ENCODE measurements at regions not wholly inside any gene's neighbourhood (a gene's known extent, or its start where the extent isn't known, plus 50 kb on each side); places are given as distances from the start of the nearest gene placed in this dataset.

DNA sequence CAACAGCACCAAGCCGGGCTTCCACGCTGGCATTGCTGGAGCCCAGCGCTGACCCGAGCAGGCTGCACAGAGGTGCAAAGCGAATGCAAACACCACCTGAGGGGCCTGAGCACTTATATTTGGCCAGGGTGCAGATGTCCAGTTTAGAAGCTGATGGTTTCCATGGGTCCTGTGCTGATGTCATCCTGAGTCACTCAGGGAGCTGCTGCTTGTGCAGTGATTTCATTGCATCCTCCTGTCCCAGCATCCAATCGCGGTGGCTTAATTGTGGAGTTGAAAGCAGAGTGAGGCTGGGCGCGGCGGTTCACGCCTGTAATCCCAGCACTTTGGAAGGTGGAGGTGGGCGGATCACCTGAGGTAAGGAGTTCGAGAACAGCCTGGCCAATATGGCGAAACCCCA is 410.2 kb upstream of the KLF6 start:
- no peak for DNase-seq (ENCODE audit: extremely low read depth, low read depth)

- no peak for DNase-seq (ENCODE audit: extremely low read depth, low read depth)
These were observed 409.2 kb upstream of the KLF6 start for GRCh38 chr10:4194231-4194630.

DNA sequence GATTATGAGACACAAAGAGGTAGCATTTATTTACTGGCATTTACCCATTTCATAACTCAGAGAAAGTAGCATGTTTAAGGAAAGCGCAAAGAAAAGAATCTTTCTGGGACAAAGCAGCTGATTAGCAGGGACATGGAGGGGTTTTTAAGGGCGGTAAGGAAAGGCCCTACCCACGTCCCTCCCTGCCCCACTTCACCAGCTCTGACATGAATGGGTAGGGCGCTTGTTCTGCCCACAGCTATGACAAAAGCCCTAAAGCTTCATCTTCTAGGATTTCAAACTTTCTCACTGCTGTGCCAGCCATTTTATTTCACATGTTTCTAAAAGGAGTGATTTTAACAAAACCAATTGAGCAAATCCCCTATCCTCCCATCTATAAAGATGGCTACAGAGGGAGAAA is 406.9 kb upstream of the KLF6 start:
- DNase-seq (ENCODE audit: extremely low read depth, low read depth) = no peak

GRCh38 chr10:4191354-4191753 is 406.3 kb upstream of the KLF6 start:
- DNase-seq (ENCODE audit: extremely low read depth, low read depth) = no peak

DNA sequence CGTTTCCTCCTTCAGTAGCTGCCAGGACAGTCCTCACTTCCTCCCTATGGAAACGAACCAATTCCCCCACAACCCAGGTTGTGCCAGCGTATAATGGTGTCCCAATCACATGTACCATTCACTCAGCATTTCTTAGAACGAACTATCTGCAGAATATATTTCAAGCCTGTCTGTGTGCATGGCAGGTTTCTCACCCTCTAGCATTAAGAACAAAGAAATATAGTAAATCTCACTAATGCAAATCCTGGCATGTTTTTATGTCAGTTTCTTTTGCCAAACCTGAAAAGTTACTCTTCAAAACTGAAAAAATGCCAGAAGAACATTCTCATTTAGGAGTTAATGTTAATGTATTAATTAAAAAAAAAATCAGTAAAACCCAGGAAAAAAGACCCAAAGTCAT is 405.9 kb upstream of the KLF6 start:
- no peak for DNase-seq (ENCODE audit: extremely low read depth, low read depth)

DNA sequence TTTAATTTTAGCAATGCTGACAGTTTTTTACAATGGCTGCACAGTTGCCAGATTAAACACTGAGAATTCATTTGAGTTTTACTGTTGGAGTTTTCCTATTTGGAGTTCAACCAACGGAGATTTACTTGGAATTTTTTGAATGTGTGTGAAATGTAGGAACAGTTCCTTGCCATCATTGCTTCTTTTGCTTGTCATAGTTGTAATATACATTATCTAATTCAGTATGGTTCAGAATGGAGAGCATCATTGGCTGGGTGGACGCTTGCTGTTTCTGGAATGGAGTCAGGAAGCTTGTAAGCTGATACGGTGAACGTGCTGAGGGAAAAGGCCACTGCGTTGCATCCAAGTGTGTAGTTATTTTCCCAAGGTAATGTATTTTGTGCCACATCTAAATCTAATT is 404.3 kb upstream of the KLF6 start:
- DNase-seq (ENCODE audit: extremely low read depth, low read depth) = no peak

DNA sequence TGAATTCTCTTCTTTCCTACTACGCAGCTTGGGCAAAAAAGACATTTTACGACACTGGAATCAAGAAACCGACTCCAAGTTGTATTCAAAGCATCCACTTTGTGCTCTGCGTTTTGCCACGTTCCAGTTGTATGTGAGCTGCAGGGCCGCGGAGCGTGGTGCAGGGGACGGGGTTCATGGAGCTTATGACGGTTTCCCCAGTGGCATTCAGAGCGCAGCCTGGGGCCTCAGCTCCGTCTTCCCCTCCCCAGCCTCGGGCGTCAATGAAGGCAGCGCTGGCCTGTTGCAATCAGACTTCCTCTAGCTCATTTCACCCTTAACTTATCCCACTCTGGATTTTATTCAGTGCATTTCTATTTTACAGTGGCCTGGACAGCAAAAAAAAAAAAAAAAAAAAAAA is 403.4 kb upstream of the KLF6 start:
- no peak for DNase-seq (ENCODE audit: extremely low read depth, low read depth)

GRCh38 chr10:4186849-4187540 is 402.0 kb upstream of the KLF6 start:
- no peak for DNase-seq (ENCODE audit: extremely low read depth, low read depth)

DNA sequence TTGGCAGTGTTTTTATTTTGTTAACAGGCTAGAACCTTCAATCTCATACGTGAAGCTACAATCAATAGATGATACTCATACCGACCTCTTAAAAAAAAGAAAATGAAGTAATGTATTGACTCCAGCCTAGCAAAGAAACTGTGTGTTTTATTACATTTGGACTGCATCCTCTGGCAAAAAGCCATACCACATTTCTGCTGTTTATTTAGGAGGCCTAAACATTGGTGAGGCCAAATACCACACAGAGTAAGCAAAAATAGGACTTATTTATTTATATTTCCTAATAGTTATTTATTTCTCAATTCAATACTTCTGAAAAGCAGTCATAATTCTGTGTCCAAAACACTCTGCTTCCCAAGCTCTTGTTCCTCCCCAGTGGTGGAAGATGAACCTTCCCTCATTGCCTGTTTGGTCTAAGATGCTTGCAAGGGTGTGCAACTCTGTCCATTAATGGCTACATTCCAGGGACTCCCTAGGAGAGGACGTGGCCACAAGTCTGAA is 398.8 kb upstream of the KLF6 start:
- DNase-seq (ENCODE audit: extremely low read depth, low read depth) = no peak

GRCh38 chr10:4181621-4182049 is 396.6 kb upstream of the KLF6 start:
- DNase-seq (ENCODE audit: extremely low read depth, low read depth) = no peak

DNA sequence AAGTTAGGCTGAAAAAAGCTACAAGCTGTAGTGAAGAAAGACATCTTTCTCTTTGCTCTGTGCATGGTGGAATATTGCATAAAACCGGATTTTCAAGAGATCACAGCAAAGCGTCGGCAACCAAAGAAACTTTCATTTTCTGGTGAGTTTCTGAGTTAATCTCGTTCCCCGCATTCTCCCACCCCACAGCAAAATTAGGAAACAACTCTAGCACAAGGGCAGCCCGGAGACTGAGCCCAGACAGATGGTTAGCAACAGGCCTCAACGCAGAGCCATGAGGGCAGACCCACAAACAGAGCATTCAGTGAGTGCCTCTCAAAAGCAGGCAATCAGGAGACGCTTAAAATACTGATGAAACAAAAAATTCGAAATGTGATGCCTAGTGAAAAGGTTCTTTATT is 396.1 kb upstream of the KLF6 start:
- no peak for DNase-seq (ENCODE audit: extremely low read depth, low read depth)

GRCh38 chr10:4177791-4178190 is 392.8 kb upstream of the KLF6 start:
- DNase-seq (ENCODE audit: extremely low read depth, low read depth) = no peak

GRCh38 chr10:4176500-4177281 is 391.7 kb upstream of the KLF6 start:
- no peak for DNase-seq (ENCODE audit: extremely low read depth, low read depth)

GRCh38 chr10:4174197-4174596 is 389.2 kb upstream of the KLF6 start:
- peak; percentile 11 for DNase-seq (ENCODE audit: extremely low read depth, low read depth)

DNA sequence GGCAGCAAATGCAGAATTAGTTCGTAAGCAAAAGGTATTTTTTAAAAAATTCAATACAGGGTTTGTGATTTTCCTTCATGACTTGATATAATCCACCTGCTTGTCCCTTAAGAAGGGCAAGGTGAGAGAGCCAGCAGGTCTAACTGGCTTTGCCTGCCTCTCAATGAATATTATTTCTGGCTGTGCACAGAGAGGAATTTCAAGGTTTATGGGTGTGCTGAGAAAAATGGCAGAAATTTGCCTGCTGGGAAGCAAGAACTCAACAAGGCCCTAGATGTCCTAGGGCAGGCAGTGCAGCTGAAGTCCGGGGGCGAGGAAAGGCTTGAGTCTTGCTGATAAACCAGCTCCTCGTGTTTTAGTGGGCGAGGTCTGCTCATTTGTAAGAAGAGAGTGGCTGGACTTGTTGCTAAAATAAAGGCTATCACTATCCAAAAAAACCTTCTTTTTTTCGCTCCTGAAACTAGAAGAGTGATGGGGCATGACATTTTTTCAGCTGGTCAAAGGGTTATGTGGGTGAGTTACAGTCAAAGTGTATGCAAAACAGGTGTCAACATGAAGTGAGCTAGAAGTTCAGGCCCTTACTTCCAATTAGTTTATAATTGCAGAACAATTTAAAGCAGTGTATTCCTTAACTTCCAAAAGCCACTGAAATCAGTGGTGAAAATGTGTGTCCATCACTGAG is 385.8 kb upstream of the KLF6 start:
- no peak for DNase-seq (ENCODE audit: extremely low read depth, low read depth)

DNA sequence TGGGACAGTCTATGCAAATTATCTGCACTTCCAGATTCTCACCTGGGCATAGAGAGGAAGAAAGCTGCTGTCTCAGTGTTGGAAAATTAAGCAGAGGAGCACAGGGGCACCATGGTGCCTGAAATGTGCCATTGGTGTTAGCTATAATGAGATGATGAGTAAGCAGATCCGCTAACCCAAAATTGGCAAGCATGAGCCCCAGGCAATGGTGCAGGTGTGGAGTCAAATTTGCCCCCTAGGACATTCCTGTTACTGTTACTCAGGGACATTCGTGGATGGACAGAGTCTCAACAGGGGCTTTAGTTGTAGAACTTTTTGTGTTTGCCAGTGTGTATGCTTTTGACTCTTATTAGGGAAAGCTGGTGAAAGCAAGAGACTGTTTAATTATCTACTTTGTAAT is 385.2 kb upstream of the KLF6 start:
- DNase-seq (ENCODE audit: extremely low read depth, low read depth) = no peak

DNA sequence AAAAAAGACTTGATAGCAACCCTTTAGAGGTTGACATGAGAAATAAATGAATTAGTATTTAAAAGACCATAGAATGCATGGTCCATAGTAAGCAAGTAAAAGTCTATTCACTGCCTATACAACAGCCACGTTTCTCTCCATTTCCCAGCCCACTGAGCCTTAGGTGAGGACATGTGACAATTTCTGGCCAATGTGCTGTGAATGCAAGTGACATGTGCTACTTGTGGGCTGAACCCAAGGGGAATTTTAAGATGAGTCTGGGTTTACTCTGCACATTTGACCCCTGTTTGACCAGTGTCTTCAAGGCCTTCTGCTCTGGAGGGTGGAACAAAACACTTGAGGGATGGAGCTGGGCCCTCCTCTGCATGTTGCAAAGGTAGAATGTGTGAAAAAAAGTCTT is 384.4 kb upstream of the KLF6 start:
- no peak for DNase-seq (ENCODE audit: extremely low read depth, low read depth)

- no peak for DNase-seq (ENCODE audit: extremely low read depth, low read depth)
These were observed 382.2 kb upstream of the KLF6 start for GRCh38 chr10:4167216-4167615.

- no peak for DNase-seq (ENCODE audit: extremely low read depth, low read depth)
These were observed 377.7 kb upstream of the KLF6 start for GRCh38 chr10:4162571-4163286.

- DNase-seq (ENCODE audit: extremely low read depth, low read depth) = no peak
These were observed 374.2 kb upstream of the KLF6 start for GRCh38 chr10:4159173-4159572.

GRCh38 chr10:4154191-4154715 is 369.2 kb upstream of the KLF6 start:
- DNase-seq (ENCODE audit: extremely low read depth, low read depth) = no peak

Data from NCI-H460 (cell line).